Body of pancreas (tissue), 4 donors: ENCODE measurements at regions not wholly inside any gene's neighbourhood (a gene's known extent, or its start where the extent isn't known, plus 50 kb on each side); places are given as distances from the start of the nearest gene placed in this dataset.

Experiments used
- ATAC-seq: fragments of 150-250 bp; one replicate; pipeline ENCODE4 v1.9.1; 2016
- DNase-seq, 4 donors: peaks; one replicate each; pipeline ENCODE4 v3.0.0-alpha.2; 2019
- H3K27ac ChIP-seq, 4 donors: fragments of 200-600 bp; sonication (generic); 1 replicate in 3 of 4; 2 replicates in 1 of 4; pipeline versions ENCODE4 v1.5.1 to v1.6.1; 2016 to 2019; ENCODE audit warnings: mild to moderate bottlenecking in 1 of 4, mixed read lengths in 1 of 4, moderate library complexity in 1 of 4
- H3K27me3 ChIP-seq, 2 donors: fragments of 200-600 bp; sonication (generic); one replicate each; pipeline ENCODE4 v1.6.0; 2016; ENCODE audit warnings: mild to moderate bottlenecking in 1 of 2
- H3K36me3 ChIP-seq, 2 donors: fragments of 200-600 bp; sonication (generic); replicated peaks in 1 of 2; 2 replicates each; pipeline ENCODE4 v1.5.1; 2016; ENCODE audit warnings: low read depth in 2 of 2; ENCODE audit not compliant: insufficient read depth in 1 of 2
- H3K4me1 ChIP-seq: fragments of 200-600 bp; sonication (generic); one replicate; pipeline ENCODE4 v1.6.0; 2016
- H3K4me3 ChIP-seq, 2 donors: fragments of 200-600 bp; sonication (generic); 1 replicate in 1 of 2; 2 replicates in 1 of 2; pipeline ENCODE4 v1.5.1; 2016 to 2019
- H3K9me3 ChIP-seq, 3 donors: fragments of 200-600 bp; sonication (generic); 1 replicate in 2 of 3; 2 replicates in 1 of 3; pipeline ENCODE4 v1.5.1; 2016
- POLR2A ChIP-seq, 3 donors: fragments of 450-650 bp; IDR thresholded peaks; one replicate each; pipeline ENCODE4 v1.6.1; 2016; ENCODE audit warnings: antibody characterized with exemption in 3 of 3, mild to moderate bottlenecking in 2 of 3
- WGBS, 2 donors: methylation state at CpG; one replicate each; pipeline ENCODE4 v1.1.5; 2017; 5-methylcytosine and 5-hydroxymethylcytosine counted together
- intact Hi-C: fragments of 100-400 bp; cut with DNase I; formaldehyde crosslinking; loops from one replicate; pipeline ENCODE4 v1.15.1; 2023
- TF ChIP-seq, protein P1 (sequence below), 7 experiments: fragments of 450-650 bp in 4 of 7; fragments of 200-600 bp in 3 of 7; sonication (generic) in 3 of 7; IDR thresholded peaks; one replicate each; pipeline ENCODE4 v1.5.1; 2016 to 2019; ENCODE audit warnings: antibody characterized with exemption in 7 of 7

DNA sequence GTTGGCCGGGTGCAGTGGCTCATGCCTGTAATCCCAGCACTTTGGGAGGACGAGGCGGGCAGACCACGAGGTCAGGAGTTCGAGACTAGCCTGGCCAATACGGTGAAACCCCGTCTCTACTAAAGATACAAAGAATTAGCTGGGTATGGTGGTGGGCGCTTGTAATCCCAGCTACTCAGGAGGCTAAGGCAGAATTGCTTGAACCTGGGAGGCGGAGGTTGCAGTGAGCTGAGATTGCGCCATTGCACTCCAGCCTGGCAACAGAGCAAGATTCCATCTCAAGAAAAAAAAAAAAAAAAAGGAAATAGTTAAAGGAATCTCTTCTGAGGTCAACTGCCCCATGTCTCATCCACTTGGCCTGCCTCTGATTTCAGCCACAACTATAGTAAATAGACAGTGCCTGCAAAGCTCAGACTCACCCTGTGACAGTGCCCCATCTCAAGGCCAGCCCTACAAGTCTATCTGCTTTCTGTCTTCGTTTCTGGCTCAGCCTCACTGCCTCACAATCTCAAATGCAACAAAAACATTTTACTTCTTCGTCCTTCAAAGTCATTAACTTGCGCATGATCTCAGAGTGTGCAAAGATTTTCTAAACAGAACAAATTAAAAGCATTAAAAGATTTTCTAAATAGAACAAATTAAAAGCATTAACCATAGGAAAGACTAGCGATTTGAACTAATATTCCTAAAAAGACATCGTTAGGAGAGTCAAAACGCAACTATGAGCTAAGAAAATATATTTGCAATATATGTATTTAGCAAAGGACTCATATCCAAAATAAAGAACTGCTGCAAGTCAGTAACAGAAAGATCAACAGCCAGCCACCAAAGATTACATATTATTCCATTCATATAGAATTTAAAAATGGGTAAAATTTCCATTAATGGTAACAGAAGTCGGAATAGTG lies 65.0 kb upstream of the PRDX6 start:
- no peaks in the 10 kb centered on the region for H3K27me3 ChIP-seq
- no peaks in the 10 kb centered on the region for H3K9me3 ChIP-seq
- intact Hi-C loops, result no loop called here
- no peak overlapping the region for H3K4me3 ChIP-seq
- H3K36me3 ChIP-seq, result no peaks in the 10 kb centered on the region
- H3K4me1 ChIP-seq, result no peaks in the 10 kb centered on the region
- TF ChIP-seq POLR2A (IDR thresholded peaks at IDR 0.05), result no peak
- TF ChIP-seq, protein P1, sequence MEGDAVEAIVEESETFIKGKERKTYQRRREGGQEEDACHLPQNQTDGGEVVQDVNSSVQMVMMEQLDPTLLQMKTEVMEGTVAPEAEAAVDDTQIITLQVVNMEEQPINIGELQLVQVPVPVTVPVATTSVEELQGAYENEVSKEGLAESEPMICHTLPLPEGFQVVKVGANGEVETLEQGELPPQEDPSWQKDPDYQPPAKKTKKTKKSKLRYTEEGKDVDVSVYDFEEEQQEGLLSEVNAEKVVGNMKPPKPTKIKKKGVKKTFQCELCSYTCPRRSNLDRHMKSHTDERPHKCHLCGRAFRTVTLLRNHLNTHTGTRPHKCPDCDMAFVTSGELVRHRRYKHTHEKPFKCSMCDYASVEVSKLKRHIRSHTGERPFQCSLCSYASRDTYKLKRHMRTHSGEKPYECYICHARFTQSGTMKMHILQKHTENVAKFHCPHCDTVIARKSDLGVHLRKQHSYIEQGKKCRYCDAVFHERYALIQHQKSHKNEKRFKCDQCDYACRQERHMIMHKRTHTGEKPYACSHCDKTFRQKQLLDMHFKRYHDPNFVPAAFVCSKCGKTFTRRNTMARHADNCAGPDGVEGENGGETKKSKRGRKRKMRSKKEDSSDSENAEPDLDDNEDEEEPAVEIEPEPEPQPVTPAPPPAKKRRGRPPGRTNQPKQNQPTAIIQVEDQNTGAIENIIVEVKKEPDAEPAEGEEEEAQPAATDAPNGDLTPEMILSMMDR (IDR thresholded peaks at IDR 0.05), result no peak
- 78 to 83% methylated on average over 17 of the region's 17 CpGs for WGBS, 2 donors
- ATAC-seq, result no peak
- DNase-seq, result peak in 2 of 4 donors; percentile 6 to 25
- no peak overlapping the region for H3K27ac ChIP-seq

DNA sequence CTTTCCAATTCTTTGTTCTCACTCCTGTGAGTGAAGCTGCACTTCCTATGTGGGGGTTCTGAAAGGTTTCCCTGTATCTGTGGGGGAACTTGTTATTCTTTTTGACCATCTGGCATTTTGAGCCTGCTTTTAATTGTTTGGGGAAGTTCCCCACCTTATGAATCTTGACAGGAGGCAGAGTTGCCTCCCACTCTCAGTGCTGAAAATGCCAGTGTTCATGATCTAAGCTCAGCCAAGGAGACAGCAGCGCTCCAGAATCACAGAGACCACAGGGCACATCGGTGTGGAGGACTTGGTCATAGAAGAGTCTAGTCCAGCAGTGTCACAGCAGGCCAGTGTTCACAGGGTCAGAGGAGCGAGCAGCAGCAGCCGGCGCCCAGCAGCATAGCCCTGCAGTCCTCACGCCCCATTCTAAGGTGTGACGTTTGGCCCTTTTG lies 63.8 kb upstream of the PRDX6 start:
- WGBS, 2 donors, result 85 to 87% methylated on average over 7 of the region's 7 CpGs
- no peak for DNase-seq

DNA sequence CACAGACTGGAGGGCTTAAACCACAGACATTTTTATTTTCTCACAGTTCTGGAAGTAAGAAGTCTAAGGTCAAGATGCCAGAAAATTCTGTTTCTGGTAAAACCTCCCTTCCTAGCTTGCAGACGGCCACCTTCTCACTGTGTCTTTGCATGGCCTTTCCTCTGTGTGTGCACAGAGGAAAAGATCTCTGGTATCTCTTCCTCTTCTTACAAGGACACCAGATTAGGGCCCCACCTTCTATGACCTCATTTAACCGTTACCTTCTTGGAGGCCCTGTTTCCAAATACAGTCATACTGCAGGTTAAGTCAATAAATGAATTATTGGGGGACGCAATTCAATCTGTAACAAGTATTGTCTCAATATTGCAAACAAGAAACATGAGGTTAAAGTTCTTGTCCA lies 63.0 kb upstream of the PRDX6 start:
- no peak overlapping the region for H3K4me3 ChIP-seq
- H3K27me3 ChIP-seq, result no peaks in the 10 kb centered on the region
- no peaks in the 10 kb centered on the region for H3K4me1 ChIP-seq
- no peaks in the 10 kb centered on the region for H3K36me3 ChIP-seq
- TF ChIP-seq, protein P1 (IDR thresholded peaks at IDR 0.05), result no peak
- TF ChIP-seq POLR2A (IDR thresholded peaks at IDR 0.05), result no peak
- H3K9me3 ChIP-seq, result no peaks in the 10 kb centered on the region
- H3K27ac ChIP-seq, result no peak overlapping the region
- 45 to 69% methylated on average over 3 of the region's 3 CpGs for WGBS, 2 donors
- DNase-seq (no peak), ATAC-seq (no peak)
- intact Hi-C loops, result no loop called here

More for the DNA sequence above, 63.8 kb upstream of the PRDX6 start:
- Histone ChIP-seq H3K36me3 (no peaks in the 10 kb centered on the region), H3K9me3 (no peaks in the 10 kb centered on the region), H3K27me3 (no peaks in the 10 kb centered on the region), H3K27ac (no peak overlapping the region), H3K4me3 (no peak overlapping the region), H3K4me1 (no peaks in the 10 kb centered on the region)
- ATAC-seq, result no peak
- intact Hi-C loops, result no loop called here
- no peak for TF ChIP-seq POLR2A (IDR thresholded peaks at IDR 0.05)
- TF ChIP-seq, protein P1 (IDR thresholded peaks at IDR 0.05), result no peak

DNA sequence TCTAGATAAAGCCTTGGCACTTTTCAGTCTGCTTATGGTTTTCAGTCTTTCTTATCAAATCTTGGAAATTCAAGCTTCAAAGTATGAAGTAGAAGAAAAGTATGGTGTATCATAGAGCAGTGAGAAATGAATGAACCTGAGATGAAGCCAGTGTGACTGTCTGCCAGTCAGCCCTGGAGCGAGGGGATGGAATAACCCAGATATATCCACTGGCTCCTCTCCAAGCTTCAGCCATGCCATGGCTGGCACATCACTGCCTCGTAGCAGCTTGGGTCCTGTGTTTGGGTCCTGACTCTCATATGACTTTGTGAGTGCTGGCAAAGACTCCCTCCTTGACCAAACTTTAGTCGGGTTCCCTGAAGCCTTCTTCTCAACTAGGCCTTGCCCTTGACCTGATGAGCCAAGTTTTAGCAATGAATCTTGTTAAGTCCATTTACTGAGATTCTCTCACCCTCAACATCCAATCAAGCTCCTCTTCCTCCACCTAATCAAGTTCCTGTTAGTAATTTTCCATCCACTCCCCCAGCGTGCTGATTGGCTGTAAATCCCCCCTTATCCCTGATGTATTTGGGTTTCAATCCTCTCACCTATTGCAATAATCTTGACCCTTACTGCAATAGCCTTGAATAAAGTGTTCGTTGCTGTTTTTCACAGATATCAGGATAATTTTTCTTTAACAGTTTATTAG lies 62.5 kb upstream of the PRDX6 start:
- H3K4me1 ChIP-seq, result no peaks in the 10 kb centered on the region
- intact Hi-C loops, result no loop called here
- H3K9me3 ChIP-seq, result no peaks in the 10 kb centered on the region
- H3K4me3 ChIP-seq, result no peak overlapping the region
- H3K36me3 ChIP-seq, result no peaks in the 10 kb centered on the region
- H3K27me3 ChIP-seq, result no peaks in the 10 kb centered on the region
- ATAC-seq (no peak), DNase-seq (no peak)
- H3K27ac ChIP-seq, result no peak overlapping the region
- TF ChIP-seq, protein P1 (IDR thresholded peaks at IDR 0.05), result no peak
- no peak for TF ChIP-seq POLR2A (IDR thresholded peaks at IDR 0.05)
- 86% methylated on average over 5 of the region's 5 CpGs for WGBS, 2 donors
